IPS-NIHi7 (cell line): ENCODE measurements at regions not wholly inside any gene's neighbourhood (a gene's known extent, or its start where the extent isn't known, plus 50 kb on each side); places are given as distances from the start of the nearest gene placed in this dataset.
"Not testable (repeated sequence)": the region's sequence is repeated elsewhere in the genome, so short reads cannot be mapped to it uniquely, and the experiment has no call there.

Source experiments
- DNase-seq: peaks from one replicate; pipeline ENCODE4 v3.0.0; 2012; ENCODE audit warnings: mixed read lengths; ENCODE audit errors: extremely low spot score

DNA sequence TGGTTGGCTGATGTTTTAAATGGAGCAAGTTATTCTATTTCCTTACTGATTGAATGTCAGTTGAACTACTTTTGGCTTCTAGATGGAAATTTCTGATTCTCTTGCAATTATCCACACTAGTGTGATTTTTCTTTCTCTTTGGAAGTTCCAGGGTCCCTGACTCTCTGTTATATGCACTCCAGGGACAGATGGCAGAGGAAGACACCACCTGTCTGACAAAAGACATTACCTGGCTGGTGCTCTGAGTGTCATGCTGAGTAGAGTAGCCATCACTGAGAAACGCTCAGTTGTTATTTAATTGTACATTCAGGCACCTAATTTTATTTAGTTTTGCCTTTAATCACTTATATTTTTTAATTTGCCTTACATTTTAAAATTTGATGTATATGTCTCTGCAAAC lies 105.4 kb upstream of the TLL1 start:
- no peak for DNase-seq

- DNase-seq = no peak
Measured at GRCh38 chr4:165768281-165768680, 104.8 kb upstream of the TLL1 start.

- DNase-seq = no peak
Measured at GRCh38 chr4:165774326-165774725, 98.7 kb upstream of the TLL1 start.

GRCh38 chr4:165779950-165780670 lies 92.9 kb upstream of the TLL1 start:
- no peak for DNase-seq

- DNase-seq = no peak
Measured at GRCh38 chr4:165780735-165781134, 92.3 kb upstream of the TLL1 start.

- no peak for DNase-seq
Measured at GRCh38 chr4:165782623-165783022, 90.4 kb upstream of the TLL1 start.

GRCh38 chr4:165783626-165784025 lies 89.4 kb upstream of the TLL1 start:
- no peak for DNase-seq

GRCh38 chr4:165784672-165785071 lies 88.4 kb upstream of the TLL1 start:
- DNase-seq = no peak

DNA sequence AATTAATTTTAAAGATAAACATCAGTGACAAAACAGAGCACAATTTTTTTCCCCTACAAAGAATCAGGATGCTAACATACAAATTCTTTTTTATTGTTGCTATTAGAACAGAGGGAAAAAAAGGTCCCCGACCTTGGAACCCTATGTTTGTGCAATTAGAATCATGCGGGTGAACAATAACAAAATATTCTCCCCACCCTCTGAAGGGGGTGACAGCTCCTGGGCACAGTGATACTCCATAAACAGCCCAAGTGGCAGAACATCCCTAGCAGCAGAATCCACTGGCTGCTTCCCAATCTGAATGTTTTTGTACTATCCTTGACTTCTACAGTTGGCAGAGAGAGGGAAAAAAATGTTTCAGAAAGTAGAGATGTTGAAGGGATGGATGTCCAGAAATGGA lies 87.7 kb upstream of the TLL1 start:
- no peak for DNase-seq

DNA sequence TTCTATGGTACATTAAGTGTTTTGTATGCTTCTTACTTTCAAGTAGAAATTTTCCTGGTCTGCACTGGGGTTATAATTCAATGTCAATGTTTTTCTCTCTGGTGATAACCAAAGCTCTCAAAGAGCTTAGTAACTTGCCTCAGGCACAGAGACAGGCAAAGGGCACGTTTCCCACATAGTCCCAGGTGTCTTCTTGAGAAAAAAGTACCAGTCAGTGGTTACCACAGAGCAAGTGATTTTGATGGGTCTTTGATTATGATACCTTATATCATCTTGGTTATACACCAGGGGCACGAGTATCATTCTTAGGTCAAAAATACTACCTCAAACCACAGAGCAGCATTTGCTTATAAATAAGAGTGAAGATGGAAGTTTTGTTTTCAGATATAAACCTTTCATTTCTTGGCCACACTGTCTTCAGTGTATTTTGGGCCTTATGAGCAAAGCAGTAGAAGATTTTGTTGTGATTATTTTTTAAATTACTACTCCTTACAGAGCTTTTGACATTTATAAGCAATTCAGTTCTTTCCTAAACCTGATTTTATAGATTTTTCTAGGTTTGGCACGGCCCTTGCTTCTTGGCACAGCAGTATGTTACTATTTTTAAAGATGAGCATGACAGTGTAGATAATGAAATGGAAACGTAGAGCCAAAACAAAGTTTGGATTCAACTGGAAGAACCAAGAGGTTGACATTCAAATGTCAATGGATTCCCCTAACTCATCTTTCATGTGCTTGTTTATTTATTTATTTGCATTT lies 85.3 kb upstream of the TLL1 start:
- no peak for DNase-seq

- DNase-seq = no peak
Measured at GRCh38 chr4:165788686-165789463, 84.2 kb upstream of the TLL1 start.

- no peak for DNase-seq
Measured at GRCh38 chr4:165793236-165793635, 79.8 kb upstream of the TLL1 start.

- no peak for DNase-seq
Measured at GRCh38 chr4:165794834-165795233, 78.2 kb upstream of the TLL1 start.

DNA sequence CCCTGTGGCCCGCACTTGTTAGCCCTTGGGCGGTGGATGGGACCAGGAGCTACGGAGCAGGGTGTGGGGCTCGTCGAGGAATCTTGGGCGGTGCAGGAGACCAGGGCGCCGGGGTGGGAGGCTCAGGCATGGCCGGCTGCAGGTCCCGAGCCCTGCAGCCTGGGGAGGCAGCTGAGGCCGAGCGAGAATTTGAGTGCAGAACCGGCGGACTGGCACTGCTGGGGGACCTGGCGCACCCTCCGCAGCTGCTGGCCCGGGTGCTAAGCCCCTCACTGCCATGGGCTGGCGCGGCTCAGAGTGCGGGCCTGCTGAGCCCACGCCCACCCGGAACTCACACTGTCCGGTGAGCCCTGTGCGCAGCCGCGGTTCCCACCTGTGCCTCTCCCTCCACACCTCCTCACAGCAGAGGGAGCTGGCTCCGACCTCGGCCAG lies 73.6 kb upstream of the TLL1 start:
- DNase-seq = no peak

DNA sequence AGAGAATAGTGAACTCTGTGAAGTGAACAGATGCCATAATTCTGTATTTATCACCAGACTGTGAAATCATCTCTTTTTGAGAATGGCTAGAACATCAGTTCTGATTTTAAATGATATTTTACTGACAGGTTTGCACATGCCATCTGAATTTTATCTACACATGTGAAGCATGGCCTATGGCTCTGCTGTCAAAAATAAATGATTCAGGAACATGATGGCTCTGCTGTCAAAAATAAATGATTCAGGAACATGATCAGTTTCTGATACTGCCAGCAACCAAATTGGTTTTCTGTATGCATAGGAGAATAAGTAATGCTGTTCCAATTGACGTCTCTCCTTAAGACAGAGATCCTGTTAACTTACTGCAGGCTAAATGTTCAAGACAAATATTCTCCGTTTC lies 70.6 kb upstream of the TLL1 start:
- DNase-seq = no peak

- no peak for DNase-seq
Measured at GRCh38 chr4:165803005-165803404, 70.0 kb upstream of the TLL1 start.

DNA sequence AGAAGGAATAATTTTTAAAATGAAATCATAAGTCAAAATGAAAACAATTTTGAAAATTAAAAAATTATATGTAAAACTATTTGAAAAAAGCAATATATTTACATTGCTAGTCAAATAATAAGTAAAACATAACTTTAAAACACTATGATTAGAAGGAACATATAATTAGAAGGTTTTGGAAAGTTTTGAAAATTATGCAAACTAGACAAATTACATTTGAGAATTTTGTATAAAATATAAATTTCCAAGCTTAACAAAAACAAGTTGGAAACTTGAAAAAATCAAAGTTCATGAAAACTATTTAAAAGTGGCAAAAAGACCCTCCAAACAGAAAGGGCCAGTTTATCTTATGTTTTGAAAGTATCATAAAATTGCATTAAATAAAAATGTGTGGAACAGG lies 67.6 kb upstream of the TLL1 start:
- no peak for DNase-seq

GRCh38 chr4:165806613-165807012 lies 66.4 kb upstream of the TLL1 start:
- no peak for DNase-seq

GRCh38 chr4:165810726-165811125 lies 62.3 kb upstream of the TLL1 start:
- DNase-seq = no peak

DNA sequence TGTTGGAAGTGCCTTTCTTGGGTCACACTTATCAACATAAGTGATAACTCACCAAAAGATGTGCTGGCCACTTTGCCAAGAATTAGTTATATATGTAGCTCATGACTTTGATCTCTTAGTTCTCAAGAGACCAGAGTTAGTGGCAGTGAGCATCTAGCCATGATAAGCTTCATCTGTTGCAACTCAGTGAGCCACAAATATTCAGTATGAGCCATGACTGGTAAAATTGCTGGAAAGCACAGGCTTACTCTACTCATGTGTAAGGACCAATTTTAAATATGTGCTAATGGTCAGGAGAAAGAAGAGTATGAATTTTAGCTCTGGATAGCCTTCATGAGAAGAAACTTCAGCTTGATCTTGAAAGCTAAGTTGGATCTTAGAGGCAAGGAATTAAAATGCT lies 59.4 kb upstream of the TLL1 start:
- DNase-seq = no peak

DNA sequence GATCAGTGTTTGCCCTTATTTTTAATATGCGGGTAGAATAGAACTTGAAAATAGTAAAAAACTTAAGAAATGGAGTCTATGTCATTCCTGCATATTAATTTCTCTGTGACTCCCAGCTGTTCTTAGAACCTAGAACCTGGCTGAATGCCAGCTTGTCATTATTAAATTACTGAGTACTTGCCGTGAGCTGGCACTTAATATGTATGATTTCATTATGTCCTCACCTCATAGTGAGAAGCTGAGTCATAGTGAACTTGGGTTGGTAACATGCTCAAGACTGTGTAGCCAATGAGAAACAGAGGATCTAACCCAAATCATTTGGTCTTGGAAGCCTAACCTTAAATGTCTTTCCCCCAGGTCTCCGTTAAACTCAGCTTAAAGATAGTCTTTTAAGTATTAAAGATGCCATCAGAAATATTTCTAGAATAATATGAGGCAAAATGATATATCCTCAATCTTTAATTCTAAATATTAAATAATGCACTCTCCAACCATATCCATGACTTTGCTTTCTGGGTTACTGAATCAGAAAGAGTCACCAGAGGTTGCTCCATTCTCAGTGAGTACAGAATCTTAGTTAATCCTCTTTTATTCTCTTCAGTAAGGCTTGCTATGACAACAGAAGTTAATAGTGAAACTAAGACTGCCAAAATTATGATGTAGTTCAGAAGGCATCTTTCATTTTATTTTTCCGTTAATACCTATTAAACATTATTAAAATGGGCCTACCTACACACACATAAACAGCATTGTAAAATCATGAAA lies 58.6 kb upstream of the TLL1 start:
- no peak for DNase-seq

- DNase-seq = not testable (repeated sequence)
Measured at GRCh38 chr4:165819126-165819525, 53.9 kb upstream of the TLL1 start.
